ENCODE measurements at regions not wholly inside any gene's neighbourhood (a gene's known extent, or its start where the extent isn't known, plus 50 kb on each side); places are given as distances from the start of the nearest gene placed in this dataset.

GRCh38 chr12:127774828-127775227 lies 492.1 kb upstream of the TMEM132C start:
- no peak for DNase-seq
- no peaks in the 10 kb centered on the region for H3K9me3 ChIP-seq (ENCODE audit: severe bottlenecking)
- H3K27ac ChIP-seq = no peak overlapping the region
- no peaks in the 10 kb centered on the region for H3K36me3 ChIP-seq
- no peak for TF ChIP-seq CTCF (IDR thresholded peaks at IDR 0.05; ENCODE audit: low read depth, low read length)
- H3K27me3 ChIP-seq (ENCODE audit: insufficient read depth, low read depth, severe bottlenecking) = no peaks in the 10 kb centered on the region
- no peak overlapping the region for H3K4me3 ChIP-seq (ENCODE audit: low read depth, low read length)

GRCh38 chr12:127779301-127780045 lies 487.5 kb upstream of the TMEM132C start:
- no peaks in the 10 kb centered on the region for H3K9me3 ChIP-seq (ENCODE audit: severe bottlenecking)
- no peak for DNase-seq
- no peaks in the 10 kb centered on the region for H3K27me3 ChIP-seq (ENCODE audit: insufficient read depth, low read depth, severe bottlenecking)
- no peak overlapping the region for H3K27ac ChIP-seq
- no peak for TF ChIP-seq CTCF (IDR thresholded peaks at IDR 0.05; ENCODE audit: low read depth, low read length)
- no peak overlapping the region for H3K4me3 ChIP-seq (ENCODE audit: low read depth, low read length)
- H3K36me3 ChIP-seq = no peaks in the 10 kb centered on the region

GRCh38 chr12:127780881-127781280 lies 486.1 kb upstream of the TMEM132C start:
- no peak overlapping the region for H3K27ac ChIP-seq
- no peak for TF ChIP-seq CTCF (IDR thresholded peaks at IDR 0.05; ENCODE audit: low read depth, low read length)

GRCh38 chr12:127781336-127781735 lies 485.6 kb upstream of the TMEM132C start:
- Histone ChIP-seq H3K36me3 (no peaks in the 10 kb centered on the region), H3K27ac (no peak overlapping the region), H3K4me3 (ENCODE audit: low read depth, low read length) (no peak overlapping the region), H3K27me3 (ENCODE audit: insufficient read depth, low read depth, severe bottlenecking) (no peaks in the 10 kb centered on the region), H3K9me3 (ENCODE audit: severe bottlenecking) (no peaks in the 10 kb centered on the region)
- DNase-seq = no peak
- TF ChIP-seq CTCF (IDR thresholded peaks at IDR 0.05; ENCODE audit: low read depth, low read length) = no peak

More at GRCh38 chr12:127780881-127781280, 486.1 kb upstream of the TMEM132C start:
- DNase-seq = no peak
- H3K36me3 ChIP-seq = no peaks in the 10 kb centered on the region
- H3K4me3 ChIP-seq (ENCODE audit: low read depth, low read length) = no peak overlapping the region
- H3K27me3 ChIP-seq (ENCODE audit: insufficient read depth, low read depth, severe bottlenecking) = no peaks in the 10 kb centered on the region
- no peaks in the 10 kb centered on the region for H3K9me3 ChIP-seq (ENCODE audit: severe bottlenecking)

- no peak for TF ChIP-seq CTCF (IDR thresholded peaks at IDR 0.05; ENCODE audit: low read depth, low read length)
- DNase-seq = no peak
- H3K27me3 ChIP-seq (ENCODE audit: insufficient read depth, low read depth, severe bottlenecking) = no peaks in the 10 kb centered on the region
These were observed 481.4 kb upstream of the TMEM132C start for GRCh38 chr12:127785540-127785939.

More at GRCh38 chr12:127785540-127785939, 481.4 kb upstream of the TMEM132C start:
- no peaks in the 10 kb centered on the region for H3K36me3 ChIP-seq
- H3K4me3 ChIP-seq (ENCODE audit: low read depth, low read length) = no peak overlapping the region
- no peaks in the 10 kb centered on the region for H3K9me3 ChIP-seq (ENCODE audit: severe bottlenecking)
- no peak overlapping the region for H3K27ac ChIP-seq
